HG02970 (cell line): ENCODE measurements at regions not wholly inside any gene's neighbourhood (a gene's known extent, or its start where the extent isn't known, plus 50 kb on each side); places are given as distances from the start of the nearest gene placed in this dataset.

Experiments
- ATAC-seq: cut with Tn5 transposase; IDR thresholded peaks from one replicate; pipeline ENCODE4 v1.9.1; 2021; ENCODE audit warnings: mild to moderate bottlenecking, moderate library complexity, moderate number of reproducible peaks; ENCODE audit not compliant: unreplicated experiment, low FRiP score

- no peak for ATAC-seq
Observed at GRCh38 chr2:196478588-196478987, 160.9 kb upstream of the CCDC150 start.

- ATAC-seq, result no peak
Observed at GRCh38 chr2:196479350-196479749, 160.2 kb upstream of the CCDC150 start.

- ATAC-seq, result no peak
Observed at GRCh38 chr2:196480653-196481323, 158.7 kb upstream of the CCDC150 start.

- ATAC-seq, result no peak
Observed at GRCh38 chr2:196481324-196481697, 158.2 kb upstream of the CCDC150 start.

GRCh38 chr2:196482119-196483065, 157.1 kb upstream of the CCDC150 start:
- ATAC-seq, result no peak

- ATAC-seq, result no peak
Observed at GRCh38 chr2:196486146-196486545, 153.4 kb upstream of the CCDC150 start.

- ATAC-seq, result no peak
Observed at GRCh38 chr2:196487417-196487816, 152.1 kb upstream of the CCDC150 start.

- no peak for ATAC-seq
Observed at GRCh38 chr2:196489371-196489770, 150.1 kb upstream of the CCDC150 start.

- no peak for ATAC-seq
Observed at GRCh38 chr2:196492946-196493345, 146.6 kb upstream of the CCDC150 start.

- ATAC-seq, result no peak
Observed at GRCh38 chr2:196498962-196499361, 140.6 kb upstream of the CCDC150 start.

- ATAC-seq, result no peak
Observed at GRCh38 chr2:196499686-196500085, 139.8 kb upstream of the CCDC150 start.

- ATAC-seq, result no peak
Observed at GRCh38 chr2:196500686-196501431, 138.7 kb upstream of the CCDC150 start.

- ATAC-seq, result no peak
Observed at GRCh38 chr2:196501836-196502235, 137.7 kb upstream of the CCDC150 start.

GRCh38 chr2:196502386-196502785, 137.1 kb upstream of the CCDC150 start:
- no peak for ATAC-seq

- no peak for ATAC-seq
Observed at GRCh38 chr2:196503398-196503797, 136.1 kb upstream of the CCDC150 start.

GRCh38 chr2:196504788-196505187, 134.7 kb upstream of the CCDC150 start:
- ATAC-seq, result no peak

- no peak for ATAC-seq
Observed at GRCh38 chr2:196510246-196510645, 129.3 kb upstream of the CCDC150 start.

GRCh38 chr2:196511258-196512168, 128.0 kb upstream of the CCDC150 start:
- ATAC-seq, result no peak

GRCh38 chr2:196513796-196514526, 125.6 kb upstream of the CCDC150 start:
- no peak for ATAC-seq
